Skeletal muscle tissue (tissue), 3 donors: ENCODE measurements at regions not wholly inside any gene's neighbourhood (a gene's known extent, or its start where the extent isn't known, plus 50 kb on each side); places are given as distances from the start of the nearest gene placed in this dataset.
"Not testable (repeated sequence)": the region's sequence is repeated elsewhere in the genome, so short reads cannot be mapped to it uniquely, and the experiment has no call there.

ENCODE experiments used
- H3K27ac ChIP-seq: one replicate; pipeline ENCODE4 v1.7.0; 2013; ENCODE audit warnings: mild to moderate bottlenecking, low read depth, low read length, inconsistent platforms
- H3K27me3 ChIP-seq, 3 donors: one replicate each; pipeline ENCODE4 v1.7.0; 2013; ENCODE audit warnings: low read length in 3 of 3; ENCODE audit not compliant: control insufficient read depth in 3 of 3, insufficient read depth in 3 of 3
- H3K36me3 ChIP-seq, 3 donors: one replicate each; pipeline ENCODE4 v1.7.0; 2013; ENCODE audit warnings: low read length in 3 of 3; ENCODE audit not compliant: control insufficient read depth in 3 of 3, insufficient read depth in 3 of 3
- H3K4me1 ChIP-seq, 3 donors: one replicate each; pipeline ENCODE4 v1.7.0; 2013; ENCODE audit warnings: low read length in 3 of 3, mild to moderate bottlenecking in 3 of 3; ENCODE audit not compliant: control insufficient read depth in 3 of 3, insufficient read depth in 3 of 3
- H3K4me3 ChIP-seq, 3 donors: one replicate each; pipeline ENCODE4 v1.7.0; 2013; ENCODE audit warnings: low read length in 3 of 3
- H3K9ac ChIP-seq, 3 donors: one replicate each; pipeline ENCODE4 v1.7.0; 2013; ENCODE audit warnings: low read length in 3 of 3, mild to moderate bottlenecking in 3 of 3, moderate library complexity in 2 of 3, low read depth in 1 of 3
- H3K9me3 ChIP-seq, 3 donors: one replicate each; pipeline ENCODE4 v1.7.0; 2013; ENCODE audit warnings: low read length in 3 of 3; ENCODE audit not compliant: control insufficient read depth in 3 of 3
- donor health status: Osteomylitis.

DNA sequence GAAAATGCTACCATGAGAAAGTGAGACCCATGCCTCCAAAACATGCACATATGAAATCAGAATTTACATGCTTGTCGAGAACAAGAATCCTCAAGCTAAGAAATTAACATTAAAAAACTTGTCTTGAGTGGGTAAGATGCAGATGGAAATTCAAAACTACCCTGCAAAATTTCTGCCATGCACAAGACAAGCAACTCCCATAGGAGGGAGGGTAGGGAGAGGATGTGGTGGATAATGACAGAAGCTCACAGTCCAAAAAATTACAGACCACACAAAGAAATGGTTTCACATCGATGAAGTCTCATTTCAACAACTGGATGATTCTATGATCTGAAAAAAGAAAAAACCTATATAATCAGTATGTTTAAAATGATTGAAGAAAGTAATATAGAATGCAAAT lies 319.9 kb upstream of the PTGER4 start:
- H3K9me3 ChIP-seq: no peaks in the 10 kb centered on the region
- no peak overlapping the region for H3K4me3 ChIP-seq
- H3K36me3 ChIP-seq: no peaks in the 10 kb centered on the region
- H3K27me3 ChIP-seq: no peaks in the 10 kb centered on the region
- no peak overlapping the region for H3K9ac ChIP-seq
- no peak overlapping the region for H3K27ac ChIP-seq
- no peaks in the 10 kb centered on the region for H3K4me1 ChIP-seq

DNA sequence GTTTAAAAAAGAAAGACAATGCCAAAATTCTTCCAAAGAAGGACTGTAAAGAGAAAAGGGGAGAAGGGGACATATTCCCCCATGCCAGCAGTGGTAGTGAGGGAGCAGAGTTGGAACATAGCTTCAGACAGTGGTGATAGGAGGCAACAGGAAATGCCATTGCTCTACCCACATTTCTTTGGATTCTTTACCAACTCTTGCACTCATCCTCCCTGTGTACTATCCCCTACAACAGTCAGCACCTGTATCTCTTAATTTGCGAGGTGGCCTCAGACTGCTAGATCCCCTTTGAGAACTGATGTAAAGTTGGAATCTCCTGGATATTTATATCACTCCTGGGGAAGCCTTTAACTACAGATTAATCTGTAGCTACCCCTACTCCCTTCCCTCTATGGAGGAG lies 320.6 kb upstream of the PTGER4 start:
- Histone ChIP-seq H3K4me1 (no peaks in the 10 kb centered on the region), H3K4me3 (no peak overlapping the region), H3K27ac (no peak overlapping the region), H3K36me3 (no peaks in the 10 kb centered on the region), H3K9ac (no peak overlapping the region), H3K27me3 (no peaks in the 10 kb centered on the region), H3K9me3 (no peaks in the 10 kb centered on the region)

DNA sequence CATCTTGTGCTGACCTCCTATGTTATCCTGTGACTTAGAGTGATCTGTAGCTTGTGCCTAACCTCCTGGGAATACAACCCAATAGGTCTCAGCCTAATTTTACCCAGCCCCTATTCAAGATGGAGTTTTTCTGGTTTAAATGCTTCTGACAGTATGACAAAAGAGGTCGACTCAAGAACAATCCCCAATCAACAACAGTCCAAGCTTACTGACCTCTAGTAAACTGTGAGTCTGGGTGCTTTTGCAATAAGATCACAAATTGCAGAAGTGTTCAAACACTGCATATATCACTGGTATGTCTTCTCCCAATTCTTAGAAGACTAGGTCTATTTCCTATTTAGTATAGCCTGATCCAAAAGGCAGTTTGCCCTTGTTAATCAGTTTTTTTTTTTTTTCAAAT lies 323.5 kb upstream of the PTGER4 start:
- H3K9me3 ChIP-seq: no peaks in the 10 kb centered on the region

DNA sequence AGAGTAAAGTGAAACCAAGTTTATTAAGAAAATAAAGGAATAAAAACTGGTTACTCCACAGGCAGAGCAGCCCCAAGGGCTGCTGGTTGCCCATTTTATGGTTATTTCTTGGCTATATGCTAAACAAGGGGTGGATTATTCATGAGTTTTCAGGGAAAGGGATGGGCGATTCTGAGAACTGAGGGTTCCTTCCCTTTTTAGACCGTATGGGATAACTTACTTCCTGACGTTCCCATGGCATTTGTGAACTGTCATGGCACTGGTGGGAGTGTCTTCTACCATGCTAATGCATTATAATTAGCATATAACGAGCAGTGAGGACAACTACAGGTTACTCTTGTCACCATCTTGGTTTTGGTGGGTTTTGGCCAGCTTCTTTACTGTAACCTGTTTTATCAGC lies 323.9 kb upstream of the PTGER4 start:
- H3K27me3 ChIP-seq: no peaks in the 10 kb centered on the region
- H3K4me3 ChIP-seq: no peak overlapping the region
- no peaks in the 10 kb centered on the region for H3K9me3 ChIP-seq
- H3K36me3 ChIP-seq: no peaks in the 10 kb centered on the region
- no peak overlapping the region for H3K9ac ChIP-seq
- H3K4me1 ChIP-seq: no peaks in the 10 kb centered on the region
- H3K27ac ChIP-seq: no peak overlapping the region

More for the DNA sequence above, 323.5 kb upstream of the PTGER4 start:
- H3K27me3 ChIP-seq: no peaks in the 10 kb centered on the region
- H3K27ac ChIP-seq: no peak overlapping the region
- H3K4me1 ChIP-seq: no peaks in the 10 kb centered on the region
- no peaks in the 10 kb centered on the region for H3K36me3 ChIP-seq
- H3K4me3 ChIP-seq: no peak overlapping the region
- no peak overlapping the region for H3K9ac ChIP-seq

DNA sequence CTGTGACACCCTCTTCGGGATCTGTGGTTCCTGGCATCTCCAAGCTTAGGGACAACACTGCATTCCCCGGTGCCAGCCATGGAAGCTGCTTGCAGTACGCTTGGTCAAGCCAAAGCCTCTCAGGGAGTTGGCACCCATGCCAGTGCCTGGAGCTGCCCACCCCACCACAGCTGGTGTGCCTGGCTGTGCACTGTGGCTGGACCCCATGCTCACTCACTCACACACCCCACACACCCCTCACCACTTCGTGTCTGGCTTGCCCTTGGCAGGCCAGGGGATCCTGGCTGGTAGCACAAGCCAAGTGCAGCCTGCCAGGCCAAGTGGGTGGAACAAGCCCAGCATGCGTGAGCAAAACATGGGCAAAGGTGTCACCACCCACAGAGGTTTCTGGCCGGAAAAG lies 324.5 kb upstream of the PTGER4 start:
- H3K36me3 ChIP-seq: no peaks in the 10 kb centered on the region
- H3K9me3 ChIP-seq: no peaks in the 10 kb centered on the region
- no peak overlapping the region for H3K27ac ChIP-seq
- no peak overlapping the region for H3K9ac ChIP-seq
- H3K4me1 ChIP-seq: no peaks in the 10 kb centered on the region
- no peaks in the 10 kb centered on the region for H3K27me3 ChIP-seq
- H3K4me3 ChIP-seq: no peak overlapping the region

DNA sequence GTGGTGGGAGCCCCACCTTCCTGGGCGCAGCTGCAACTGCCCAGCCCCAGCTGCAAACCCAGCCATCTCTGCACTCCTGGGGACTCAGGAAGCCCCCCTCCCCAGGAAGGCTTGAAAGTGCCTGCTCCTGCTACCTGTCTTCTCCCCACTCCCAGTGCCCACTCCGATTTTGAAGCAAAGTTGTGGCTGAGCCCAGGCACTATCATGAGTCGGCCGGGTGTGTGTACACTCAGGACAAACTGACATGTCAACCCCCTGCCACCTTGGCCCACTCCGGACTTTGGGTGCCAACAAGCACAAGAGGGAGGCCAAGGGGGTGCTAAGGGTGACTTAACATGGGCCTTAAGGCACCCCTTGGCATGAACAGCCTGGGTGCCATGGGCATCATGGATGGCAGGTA lies 325.5 kb upstream of the PTGER4 start:
- Histone ChIP-seq H3K9me3 (peaks cover 0 to 1% (median 0%) of the 10 kb centered on the region in 3 donors), H3K4me1 (no peaks in the 10 kb centered on the region), H3K4me3 (no peak overlapping the region), H3K36me3 (no peaks in the 10 kb centered on the region), H3K27ac (no peak overlapping the region), H3K9ac (no peak overlapping the region), H3K27me3 (no peaks in the 10 kb centered on the region)

DNA sequence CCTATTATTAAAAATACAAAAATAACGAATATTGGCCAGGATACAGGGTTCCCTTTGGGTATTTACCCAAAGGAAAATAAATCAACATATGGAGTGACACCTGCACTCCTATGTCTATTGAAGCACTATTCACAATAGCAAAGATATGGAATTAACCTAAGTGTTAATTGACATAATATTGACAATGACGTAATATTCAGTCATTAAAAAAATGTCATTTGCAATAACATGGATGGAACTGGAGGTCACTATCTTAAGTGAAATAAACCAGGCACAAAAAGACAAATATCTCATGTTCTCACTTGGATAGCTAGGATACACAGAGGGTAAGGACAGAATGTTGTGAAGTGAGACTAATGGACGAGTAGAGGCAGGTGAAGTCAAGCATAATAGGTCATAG lies 326.3 kb upstream of the PTGER4 start:
- peaks cover 0 to 4% (median 0%) of the 10 kb centered on the region in 3 donors for H3K9me3 ChIP-seq
- H3K27ac ChIP-seq: no peak overlapping the region
- H3K36me3 ChIP-seq: no peaks in the 10 kb centered on the region
- H3K9ac ChIP-seq: no peak overlapping the region
- H3K4me1 ChIP-seq: no peaks in the 10 kb centered on the region
- H3K27me3 ChIP-seq: no peaks in the 10 kb centered on the region
- H3K4me3 ChIP-seq: no peak overlapping the region

DNA sequence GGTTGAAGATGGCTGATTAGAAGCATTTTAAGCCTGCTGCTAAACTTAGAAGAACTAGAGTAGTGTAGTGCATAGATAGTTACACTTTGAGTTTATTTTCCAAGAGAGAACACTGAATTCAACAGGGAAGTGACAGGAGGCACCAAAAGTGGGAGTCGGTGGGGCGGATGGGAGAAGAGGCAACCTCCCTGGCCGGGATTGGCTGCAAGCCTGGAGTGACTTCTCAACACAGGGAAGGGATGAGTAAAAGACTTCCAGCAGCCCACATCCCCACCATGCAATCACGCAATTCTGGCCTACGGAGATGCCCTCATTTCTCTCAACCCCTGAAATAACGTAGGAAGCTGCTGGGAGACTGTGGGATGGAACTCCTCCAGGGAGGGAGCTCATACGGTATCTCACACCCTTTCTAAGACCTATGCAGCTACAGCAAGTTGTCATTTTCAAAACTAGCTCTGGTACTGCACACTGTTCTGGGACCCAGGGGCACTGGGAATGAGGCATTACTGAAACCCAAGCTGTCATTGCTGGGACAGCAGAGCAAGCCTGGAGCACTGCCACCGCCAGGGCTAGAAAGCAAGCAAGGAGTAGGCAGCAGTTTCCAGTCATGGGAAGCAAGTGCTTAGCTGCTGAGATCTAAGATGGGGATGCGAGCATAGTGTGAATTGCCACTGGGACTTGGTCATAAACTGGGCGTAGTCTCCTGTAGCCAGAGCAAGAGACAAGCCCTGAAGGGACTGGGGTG lies 331.6 kb upstream of the PTGER4 start:
- Histone ChIP-seq H3K9ac (no peak overlapping the region), H3K36me3 (no peaks in the 10 kb centered on the region), H3K4me3 (no peak overlapping the region), H3K27me3 (no peaks in the 10 kb centered on the region), H3K9me3 (peaks cover 0 to 4% (median 0%) of the 10 kb centered on the region in 3 donors), H3K4me1 (no peaks in the 10 kb centered on the region), H3K27ac (no peak overlapping the region)

DNA sequence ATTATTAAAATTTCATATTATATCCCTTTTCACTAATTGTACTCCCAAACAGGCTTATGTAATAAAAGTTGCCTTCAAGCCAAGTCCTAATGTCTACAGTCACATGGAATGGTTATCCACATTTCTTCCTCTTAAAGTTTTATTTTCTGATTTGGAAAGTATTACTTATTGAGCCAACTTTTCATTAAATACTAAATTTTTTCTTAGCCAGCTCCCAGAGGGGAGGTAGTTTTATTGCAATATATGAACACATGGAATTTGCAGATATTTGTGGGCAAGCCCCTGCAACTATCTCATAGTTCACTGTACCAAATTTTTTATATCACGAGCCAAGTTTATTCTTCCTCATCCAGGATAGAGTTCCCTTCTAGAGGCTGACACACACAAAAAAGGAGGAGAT lies 332.8 kb upstream of the PTGER4 start:
- Histone ChIP-seq H3K4me1 (no peaks in the 10 kb centered on the region), H3K9me3 (peaks cover 0 to 4% (median 0%) of the 10 kb centered on the region in 3 donors), H3K27me3 (no peaks in the 10 kb centered on the region), H3K4me3 (no peak overlapping the region), H3K9ac (no peak overlapping the region), H3K36me3 (no peaks in the 10 kb centered on the region), H3K27ac (no peak overlapping the region)

DNA sequence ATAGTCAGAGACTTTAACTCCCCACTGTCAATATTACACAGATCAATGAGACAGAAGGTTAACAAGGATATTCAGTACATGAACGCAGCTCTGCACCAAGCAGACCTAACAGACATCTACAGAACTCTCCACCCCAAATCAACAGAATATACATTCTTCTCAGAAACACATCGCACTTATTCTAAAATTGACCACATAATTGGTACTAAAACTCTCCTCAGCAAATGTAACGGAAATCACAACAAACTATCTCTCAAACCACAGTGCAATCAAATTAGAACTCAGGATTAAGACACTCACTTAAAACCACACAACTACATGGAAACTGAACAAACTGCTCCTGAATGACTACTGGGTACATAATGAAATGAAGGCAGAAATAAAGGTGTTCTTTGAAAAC lies 341.3 kb upstream of the PTGER4 start:
- H3K9me3 ChIP-seq, H3K4me3 ChIP-seq, H3K27ac ChIP-seq, H3K4me1 ChIP-seq, H3K27me3 ChIP-seq, H3K9ac ChIP-seq, H3K36me3 ChIP-seq: not testable (repeated sequence)
